ENCODE measurements at regions not wholly inside any gene's neighbourhood (a gene's known extent, or its start where the extent isn't known, plus 50 kb on each side); places are given as distances from the start of the nearest gene placed in this dataset.
"Not testable (repeated sequence)": the region's sequence is repeated elsewhere in the genome, so short reads cannot be mapped to it uniquely, and the experiment has no call there.

DNA sequence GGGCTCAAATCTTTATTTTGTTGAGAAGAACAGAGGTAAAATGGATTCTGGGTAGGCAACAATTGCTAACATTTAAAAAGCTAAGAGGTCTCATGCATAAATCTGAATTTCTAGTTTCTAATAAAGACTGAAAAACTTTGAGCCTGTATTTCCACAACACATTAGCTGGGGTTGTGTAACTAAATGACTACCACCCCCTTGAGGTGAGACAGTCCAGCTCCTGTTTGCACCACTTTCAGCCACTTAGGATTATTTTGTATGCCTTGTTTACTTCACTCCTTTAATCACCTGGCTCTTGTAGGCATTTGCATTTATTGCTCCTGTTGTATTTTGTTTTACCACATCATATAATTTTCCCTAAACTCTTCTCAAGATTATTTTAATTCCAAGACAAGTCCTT is 376.6 kb downstream of the PTH2R start (continued):
- TF ChIP-seq RFX5 (IDR thresholded peaks at IDR 0.05; ENCODE audit: borderline replicate concordance, low read depth, low read length) (no peak), MAFK (IDR thresholded peaks at IDR 0.05; ENCODE audit: low read depth, low read length) (no peak), HDAC2 (IDR thresholded peaks at IDR 0.05; ENCODE audit: borderline replicate concordance in 1 of 2, low read depth in 2 of 2, low read length in 2 of 2) (no peak), RBBP5 (IDR thresholded peaks at IDR 0.05; ENCODE audit: borderline replicate concordance, low read depth, low read length) (no peak)

DNA sequence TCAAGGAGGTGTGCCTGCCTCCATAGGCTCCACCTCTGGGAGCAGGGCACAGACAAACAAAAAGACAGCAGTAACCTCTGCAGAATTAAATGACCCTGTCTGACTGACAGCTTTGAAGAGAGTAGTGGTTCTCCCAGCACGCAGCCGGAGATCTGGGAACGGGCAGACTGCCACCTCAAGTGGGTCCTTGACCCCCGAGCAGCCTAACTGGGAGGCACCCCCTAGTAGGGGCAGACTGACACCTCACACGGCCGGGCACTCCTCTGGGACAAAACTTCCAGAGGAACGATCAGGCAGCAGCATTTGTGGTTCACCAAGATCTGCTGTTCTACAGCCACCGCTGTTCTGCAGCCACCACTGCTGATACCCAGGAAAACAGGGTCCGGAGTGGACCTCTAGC is 378.2 kb downstream of the PTH2R start:
- POLR2A ChIA-PET (ENCODE audit: partially characterized antibody); H3K9me3 ChIP-seq (ENCODE audit: insufficient read depth in 2 of 2, low read depth in 1 of 2, low read length in 1 of 2); FAIRE-seq; H3K4me3 ChIP-seq (ENCODE audit: extremely low read depth in 1 of 4, insufficient read depth in 2 of 4, low read depth in 3 of 4, low read length in 4 of 4); H3K79me1 ChIP-seq (ENCODE audit: low read depth, low read length); H4K5ac ChIP-seq (ENCODE audit: insufficient read length, low read depth, low read length); H3K4me1 ChIP-seq (replicated peaks in 1 of 4; ENCODE audit: control insufficient read depth in 3 of 4, insufficient read depth in 4 of 4, low read length in 3 of 4); H3K14ac ChIP-seq (ENCODE audit: insufficient read length); H4K20me1 ChIP-seq (replicated peaks in 1 of 2; ENCODE audit: control insufficient read depth in 1 of 2, insufficient read depth in 2 of 2, low read length in 2 of 2); H3K56ac ChIP-seq (replicated peaks; ENCODE audit: insufficient read length, low read depth, low read length); H2BK20ac ChIP-seq (ENCODE audit: low read length); H3K23ac ChIP-seq (ENCODE audit: insufficient read length); H2AFZ ChIP-seq (ENCODE audit: low read length); CTCF ChIA-PET (ENCODE audit: partially characterized antibody); H3K27me3 ChIP-seq (replicated peaks in 1 of 4; ENCODE audit: control insufficient read depth in 3 of 4, extremely low read depth in 1 of 4, insufficient read depth in 3 of 4, low read length in 3 of 4); H2AK5ac ChIP-seq (ENCODE audit: low read depth, low read length); H3K36me3 ChIP-seq (ENCODE audit: control insufficient read depth in 2 of 4, insufficient read depth in 4 of 4, low read length in 3 of 4); H2BK120ac ChIP-seq (replicated peaks; ENCODE audit: low read depth, low read length); H3K9ac ChIP-seq (replicated peaks in 1 of 4; ENCODE audit: extremely low read depth in 1 of 4, low read depth in 3 of 4, low read length in 3 of 4); DNase-seq (ENCODE audit: low read depth in 1 of 2, low spot score in 2 of 2); H4K8ac ChIP-seq (ENCODE audit: extremely low read depth, insufficient read depth, low read length); H4K91ac ChIP-seq (replicated peaks; ENCODE audit: insufficient read length, low read length); H3K18ac ChIP-seq (ENCODE audit: extremely low read depth, low read length); H3K79me2 ChIP-seq (ENCODE audit: control insufficient read depth in 1 of 2, insufficient read depth in 2 of 2, low read length in 2 of 2); H3K4ac ChIP-seq (replicated peaks; ENCODE audit: insufficient read length, low read depth, low read length); H3K27ac ChIP-seq (ENCODE audit: low read depth, low read length); H2BK12ac ChIP-seq (ENCODE audit: low read depth, low read length); H3K4me2 ChIP-seq (ENCODE audit: insufficient read depth in 1 of 2, low read depth in 2 of 2, low read length in 2 of 2); H2BK15ac ChIP-seq (ENCODE audit: low read length); H3K23me2 ChIP-seq (ENCODE audit: low read depth, low read length); H2BK5ac ChIP-seq (ENCODE audit: low read depth, low read length): not testable (repeated sequence)
- 94% methylated on average over 9 of the region's 9 CpGs; no CpG with 5 or more reads in 1 of the 2 experiments for WGBS, 2 experiments (ENCODE audit: extremely low coverage in 1 of 2, insufficient coverage in 1 of 2, insufficient read length in 1 of 2, insufficient replicate concordance in 2 of 2, low coverage in 1 of 2, low lambda C conversion rate in 2 of 2, missing lambda C conversion rate in 1 of 2)
